MCF 10A (cell line): ENCODE measurements at regions not wholly inside any gene's neighbourhood (a gene's known extent, or its start where the extent isn't known, plus 50 kb on each side); places are given as distances from the start of the nearest gene placed in this dataset.

Experiments
- BruUV-seq: library from RNA; stranded (reverse); fragments of 400-500 nt; replicated peaks from 2 replicates; lab custom pipeline; 2021; lab: Mats Ljungman, UMichigan
- CTCF ChIA-PET: fragments of 300-600 bp; sonication (Branson Sonifier 250); formaldehyde crosslinking; extraction: SDS; loops from one replicate; lab custom pipeline; 2021; ENCODE audit warnings: antibody characterized with exemption, inconsistent platforms; lab: Yijun Ruan, JAX
- POLR2A ChIA-PET: fragments of 300-600, 350-650 bp; sonication (Branson Sonifier 250); formaldehyde crosslinking; extraction: SDS; loops from one replicate; lab custom pipeline; 2020; ENCODE audit warnings: antibody characterized with exemption, inconsistent platforms; lab: Yijun Ruan, JAX
- DNase-seq: peaks from one replicate; pipeline ENCODE4 v3.0.0-alpha.2; 2018; ENCODE audit not compliant: unreplicated experiment
- H3K27ac Mint-ChIP-seq: one replicate; pipeline ENCODE4 v1.8.0; 2022; ENCODE audit warnings: mild to moderate bottlenecking, low read depth, mixed read lengths; ENCODE audit not compliant: unreplicated experiment
- H3K27me3 Mint-ChIP-seq: one replicate; pipeline ENCODE4 v1.8.0; 2022; ENCODE audit warnings: mixed read lengths; ENCODE audit not compliant: insufficient read depth, unreplicated experiment
- H3K36me3 Mint-ChIP-seq: one replicate; pipeline ENCODE4 v1.8.0; 2022; ENCODE audit warnings: mild to moderate bottlenecking, moderate library complexity, mixed read lengths; ENCODE audit not compliant: insufficient read depth, unreplicated experiment
- H3K4me1 Mint-ChIP-seq: one replicate; pipeline ENCODE4 v1.8.0; 2022; ENCODE audit warnings: mixed read lengths; ENCODE audit not compliant: insufficient read depth, unreplicated experiment
- H3K4me3 Mint-ChIP-seq: one replicate; pipeline ENCODE4 v1.8.0; 2022; ENCODE audit warnings: mild to moderate bottlenecking, moderate library complexity, mixed read lengths; ENCODE audit not compliant: unreplicated experiment
- H3K9me3 Mint-ChIP-seq: one replicate; pipeline ENCODE4 v1.8.0; 2022; ENCODE audit warnings: mixed read lengths; ENCODE audit not compliant: unreplicated experiment
- CTCF ChIP-seq: fragments of 200-600 bp; IDR thresholded peaks from one replicate; pipeline ENCODE4 v1.8.0; 2022; ENCODE audit warnings: antibody characterized with exemption, mild to moderate bottlenecking; ENCODE audit not compliant: unreplicated experiment
- intact Hi-C: fragments of 100-400 bp; cut with micrococcal nuclease; formaldehyde crosslinking; loops from 2 replicates; pipeline ENCODE4 v1.14.1; 2022

DNA sequence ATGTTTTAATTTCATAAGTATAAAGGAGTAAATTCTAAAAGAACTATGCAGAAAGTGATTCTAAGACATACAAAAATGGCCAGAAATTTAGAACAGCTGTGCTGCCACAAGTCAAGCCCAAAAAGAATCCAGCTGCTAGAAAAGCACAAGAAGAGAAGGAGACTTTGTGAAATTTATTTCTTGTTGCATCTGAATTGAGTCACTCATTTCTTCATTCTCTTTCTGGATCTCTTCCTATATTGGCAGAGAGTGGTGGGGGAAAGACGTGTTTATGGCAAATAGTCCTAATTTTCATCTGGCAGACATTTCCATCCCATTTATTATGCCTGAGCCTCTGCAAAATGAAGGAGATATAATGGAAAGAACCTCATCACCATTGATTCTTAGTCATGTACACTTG, 139.6 kb upstream of the CTTNBP2NL start:
- BruUV-seq = no TSS peak

DNA sequence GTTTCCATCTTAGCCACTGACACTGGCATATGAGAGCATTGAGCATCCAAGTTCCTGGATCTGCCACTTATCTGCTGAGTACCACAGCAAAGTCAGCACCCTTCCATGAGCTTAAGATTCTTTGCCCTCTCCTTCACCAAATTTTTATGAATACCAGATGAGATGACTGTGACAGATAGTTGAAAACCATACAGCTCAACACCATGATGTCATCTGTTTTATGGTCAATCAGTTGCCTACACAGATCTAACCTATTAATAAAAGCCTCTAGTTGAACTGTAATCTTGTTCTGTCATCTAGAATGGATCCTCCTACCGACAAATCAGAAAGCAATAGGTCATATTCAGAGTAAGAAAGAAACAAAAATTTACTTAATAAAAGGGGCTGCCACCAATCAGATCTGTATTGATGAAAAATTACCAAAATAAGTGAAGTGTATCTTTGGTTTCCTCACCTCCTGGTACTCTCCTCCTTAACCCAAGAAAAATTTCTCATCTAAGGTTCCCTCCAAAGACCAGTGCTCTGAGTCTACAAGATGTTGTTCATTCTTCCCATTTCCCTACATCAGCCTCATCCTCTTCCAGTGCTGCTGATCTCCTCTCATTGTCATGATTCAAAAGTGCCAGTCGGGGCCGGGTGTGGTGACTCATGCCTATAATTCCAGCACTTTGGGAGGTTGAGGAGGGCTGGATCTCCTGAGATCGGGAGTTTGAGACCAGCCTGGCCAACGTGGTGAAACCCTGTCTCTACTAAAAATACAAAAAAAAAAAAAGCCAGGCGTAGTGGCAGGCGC, 138.8 kb upstream of the CTTNBP2NL start:
- no peak for TF ChIP-seq CTCF
- DNase-seq = peak; percentile 13
- intact Hi-C loops = no loop called here
- H3K27ac Mint-ChIP-seq = no peak overlapping the region
- H3K36me3 Mint-ChIP-seq = no peaks in the 10 kb centered on the region
- POLR2A ChIA-PET = no interaction called here
- BruUV-seq = no TSS peak
- H3K27me3 Mint-ChIP-seq = peaks cover 14% of the 10 kb centered on the region
- peaks cover 12% of the 10 kb centered on the region for H3K4me1 Mint-ChIP-seq
- H3K9me3 Mint-ChIP-seq = no peaks in the 10 kb centered on the region
- no peak overlapping the region for H3K4me3 Mint-ChIP-seq
- CTCF ChIA-PET = no interaction called here

More for the DNA sequence above, 139.6 kb upstream of the CTTNBP2NL start:
- POLR2A ChIA-PET = no interaction called here
- intact Hi-C loops = no loop called here
- Mint-ChIP-seq H3K36me3 (no peaks in the 10 kb centered on the region), H3K4me1 (peaks cover 20% of the 10 kb centered on the region), H3K9me3 (no peaks in the 10 kb centered on the region), H3K27me3 (peaks cover 14% of the 10 kb centered on the region), H3K27ac (no peak overlapping the region), H3K4me3 (no peak overlapping the region)
- DNase-seq = no peak
- CTCF ChIA-PET = no interaction called here
- no peak for TF ChIP-seq CTCF

DNA sequence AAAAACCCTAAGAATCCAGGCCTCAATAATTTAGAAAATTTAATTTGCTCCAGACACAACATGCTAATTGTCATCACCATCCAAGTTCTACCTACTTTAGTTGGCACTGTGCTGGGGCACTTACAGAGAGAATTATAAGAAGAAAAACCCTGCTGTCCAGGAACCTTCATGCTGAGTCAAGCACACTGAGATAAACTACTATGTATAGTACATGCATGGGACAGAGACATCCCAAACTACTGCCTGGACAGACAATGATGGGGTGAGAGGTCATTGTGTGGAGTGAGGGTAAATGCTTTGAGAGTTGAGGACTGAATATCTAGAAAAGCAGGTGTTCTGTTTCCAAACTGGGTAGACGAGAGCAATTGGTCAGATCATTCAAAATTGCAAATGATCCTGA, 135.3 kb upstream of the CTTNBP2NL start:
- no TSS peak for BruUV-seq
- no peaks in the 10 kb centered on the region for H3K36me3 Mint-ChIP-seq
- H3K4me1 Mint-ChIP-seq = no peaks in the 10 kb centered on the region

GRCh38 chr1:112262316-112262715, 133.7 kb upstream of the CTTNBP2NL start:
- Mint-ChIP-seq H3K9me3 (no peaks in the 10 kb centered on the region), H3K36me3 (no peaks in the 10 kb centered on the region), H3K4me3 (no peak overlapping the region), H3K27ac (no peak overlapping the region), H3K27me3 (peaks cover 14% of the 10 kb centered on the region), H3K4me1 (no peaks in the 10 kb centered on the region)
- CTCF ChIA-PET = interaction anchor here (0.6 to 1.5 kb wide), 5 partner anchors 9 to 862 kb away, joined by 4 to 6 read pairs (median 4); no protein-coding TSS in a partner anchor
- intact Hi-C loops = no loop called here
- POLR2A ChIA-PET = no interaction called here
- no peak for DNase-seq
- no TSS peak for BruUV-seq
- no peak for TF ChIP-seq CTCF

More for the DNA sequence above, 135.3 kb upstream of the CTTNBP2NL start:
- intact Hi-C loops = no loop called here
- H3K4me3 Mint-ChIP-seq = no peak overlapping the region
- H3K27ac Mint-ChIP-seq = no peak overlapping the region
- CTCF ChIA-PET = no interaction called here
- POLR2A ChIA-PET = no interaction called here
- no peak for TF ChIP-seq CTCF
- no peaks in the 10 kb centered on the region for H3K9me3 Mint-ChIP-seq
- peaks cover 14% of the 10 kb centered on the region for H3K27me3 Mint-ChIP-seq
- no peak for DNase-seq
